ENCODE measurements at regions not wholly inside any gene's neighbourhood (a gene's known extent, or its start where the extent isn't known, plus 50 kb on each side); places are given as distances from the start of the nearest gene placed in this dataset.

DNA sequence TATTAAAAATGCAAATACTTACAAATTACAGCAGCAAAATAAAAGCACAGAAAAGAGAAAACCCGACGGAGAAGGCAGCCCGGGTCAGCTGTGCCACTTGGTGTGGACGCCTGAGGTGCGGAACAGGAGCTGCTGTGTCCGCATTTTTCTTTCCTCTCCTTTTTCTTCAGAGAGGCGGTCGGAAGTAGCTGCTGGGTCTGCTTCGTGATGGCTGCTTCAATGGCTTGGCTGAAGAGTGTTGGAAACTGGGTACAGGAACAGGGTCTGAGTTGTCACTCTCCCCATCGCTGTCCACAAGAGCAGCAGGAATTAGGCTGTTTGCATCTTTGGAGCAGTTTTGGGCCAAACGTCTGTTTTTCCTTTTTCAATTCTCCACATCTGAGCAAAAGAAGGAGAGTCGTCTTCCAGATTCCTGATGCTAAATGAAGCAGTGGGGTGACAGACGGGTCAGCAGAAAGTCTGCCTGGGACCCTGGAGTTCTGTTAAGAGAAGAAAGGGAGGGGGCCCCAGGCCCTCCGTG lies 53.5 kb upstream of the ARL8B start:
- 0 out of 2 replicates have a peak, but pooled peaks cover 6% of the 10 kb centered on the region for H3K4me1 Mint-ChIP-seq (ENCODE audit: low read depth)
- no peaks in the 10 kb centered on the region for H3K36me3 Mint-ChIP-seq (ENCODE audit: low read depth)
- H3K27me3 Mint-ChIP-seq (ENCODE audit: insufficient read depth) = peaks cover 25% of the 10 kb centered on the region
- H3K4me3 Mint-ChIP-seq = no peak overlapping the region
- no peaks in the 10 kb centered on the region for H3K9me3 Mint-ChIP-seq
- no peak for TF ChIP-seq CTCF (IDR thresholded peaks at IDR 0.05)
- no peak for DNase-seq
- no peak overlapping the region for H3K27ac Mint-ChIP-seq

- peaks cover 30% of the 10 kb centered on the region for H3K27me3 Mint-ChIP-seq (ENCODE audit: insufficient read depth)
- no peaks in the 10 kb centered on the region for H3K9me3 Mint-ChIP-seq
- 0 out of 2 replicates have a peak, but pooled peaks cover 6% of the 10 kb centered on the region for H3K4me1 Mint-ChIP-seq (ENCODE audit: low read depth)
- TF ChIP-seq CTCF (IDR thresholded peaks at IDR 0.05) = no peak
- no peak for DNase-seq
- no peak overlapping the region for H3K27ac Mint-ChIP-seq
- H3K4me3 Mint-ChIP-seq = no peak overlapping the region
- no peaks in the 10 kb centered on the region for H3K36me3 Mint-ChIP-seq (ENCODE audit: low read depth)
Observed at GRCh38 chr3:5069627-5070026, 52.5 kb upstream of the ARL8B start.

GRCh38 chr3:5071061-5071460 lies 51.0 kb upstream of the ARL8B start:
- H3K27me3 Mint-ChIP-seq (ENCODE audit: insufficient read depth) = peaks cover 24% of the 10 kb centered on the region
- peak; percentile 24 for DNase-seq
- no peak for TF ChIP-seq CTCF (IDR thresholded peaks at IDR 0.05)
- H3K9me3 Mint-ChIP-seq = no peaks in the 10 kb centered on the region
- H3K4me1 Mint-ChIP-seq (ENCODE audit: low read depth) = 0 out of 2 replicates have a peak, but pooled peaks cover 6% of the 10 kb centered on the region
- H3K27ac Mint-ChIP-seq = no peak overlapping the region
- H3K4me3 Mint-ChIP-seq = no peak overlapping the region
- no peaks in the 10 kb centered on the region for H3K36me3 Mint-ChIP-seq (ENCODE audit: low read depth)

DNA sequence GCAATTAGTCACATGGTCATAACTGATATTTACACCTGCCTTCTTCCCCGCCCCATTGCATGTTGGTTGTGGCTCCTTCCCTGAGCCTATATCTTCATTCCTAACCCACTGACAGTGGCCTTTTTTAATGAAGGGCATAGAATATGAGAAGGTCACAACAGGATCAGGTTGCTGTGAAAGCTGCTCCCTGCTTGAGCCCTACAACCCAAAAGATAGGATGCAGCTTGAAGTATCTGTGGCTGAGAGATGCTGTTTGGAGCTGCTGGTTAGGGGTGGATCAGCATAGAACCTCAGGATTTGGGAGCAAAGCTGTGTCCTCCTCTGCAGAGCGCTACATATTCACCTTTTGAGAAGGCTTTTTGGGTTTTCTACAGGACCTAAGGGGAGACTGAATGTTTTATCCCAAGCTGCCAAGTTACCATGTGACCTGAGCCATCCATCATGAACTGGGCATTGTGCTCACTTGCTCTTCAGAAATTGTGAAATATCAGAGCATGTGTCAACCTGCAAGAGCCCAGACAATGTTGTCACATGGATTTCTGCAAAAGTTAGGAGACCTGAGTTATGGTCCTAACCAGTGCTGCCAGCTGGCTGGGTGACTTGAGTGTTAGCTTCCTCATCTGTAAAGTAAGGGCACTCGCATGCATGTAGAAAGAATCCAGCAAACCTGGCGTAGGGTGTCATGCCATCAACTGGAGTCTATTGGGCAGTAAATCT lies 49.8 kb upstream of the ARL8B start:
- Mint-ChIP-seq H3K4me1 (ENCODE audit: low read depth) (0 out of 2 replicates have a peak, but pooled peaks cover 6% of the 10 kb centered on the region), H3K36me3 (ENCODE audit: low read depth) (no peaks in the 10 kb centered on the region), H3K9me3 (no peaks in the 10 kb centered on the region), H3K27me3 (ENCODE audit: insufficient read depth) (peaks cover 19% of the 10 kb centered on the region), H3K27ac (no peak overlapping the region), H3K4me3 (no peak overlapping the region)
- TF ChIP-seq CTCF (IDR thresholded peaks at IDR 0.05) = no peak
- DNase-seq = no peak
